ENCODE measurements at regions not wholly inside any gene's neighbourhood (a gene's known extent, or its start where the extent isn't known, plus 50 kb on each side); places are given as distances from the start of the nearest gene placed in this dataset.
A peak's percentile ranks its signal among the peaks of the same experiment; 100 is the strongest.

- DNase-seq (ENCODE audit: low read depth in 4 of 4, low spot score in 3 of 4), result no peak
Measured at GRCh38 chr17:17398188-17398942, 78.4 kb upstream of the MED9 start.

- DNase-seq (ENCODE audit: low read depth in 4 of 4, low spot score in 3 of 4), result no peak
Measured at GRCh38 chr17:17398943-17399926, 77.6 kb upstream of the MED9 start.

- DNase-seq (ENCODE audit: low read depth in 4 of 4, low spot score in 3 of 4), result no peak
Measured at GRCh38 chr17:17400070-17400469, 76.7 kb upstream of the MED9 start.

GRCh38 chr17:17400566-17401184 lies 76.1 kb upstream of the MED9 start:
- no peak for DNase-seq (ENCODE audit: low read depth in 4 of 4, low spot score in 3 of 4)

GRCh38 chr17:17401271-17401781 lies 75.5 kb upstream of the MED9 start:
- DNase-seq (ENCODE audit: low read depth in 4 of 4, low spot score in 3 of 4), result no peak

GRCh38 chr17:17402558-17402957 lies 74.2 kb upstream of the MED9 start:
- DNase-seq (ENCODE audit: low read depth in 4 of 4, low spot score in 3 of 4), result no peak

GRCh38 chr17:17403065-17403464 lies 73.7 kb upstream of the MED9 start:
- DNase-seq (ENCODE audit: low read depth in 4 of 4, low spot score in 3 of 4), result no peak

- DNase-seq (ENCODE audit: low read depth in 4 of 4, low spot score in 3 of 4), result peak in 1 of 4 donors; percentile 4
Measured at GRCh38 chr17:17403899-17404576, 72.8 kb upstream of the MED9 start.

- DNase-seq (ENCODE audit: low read depth in 4 of 4, low spot score in 3 of 4), result no peak
Measured at GRCh38 chr17:17405673-17406072, 71.1 kb upstream of the MED9 start.

- DNase-seq (ENCODE audit: low read depth in 4 of 4, low spot score in 3 of 4), result no peak
Measured at GRCh38 chr17:17406225-17406624, 70.6 kb upstream of the MED9 start.

GRCh38 chr17:17408236-17408794 lies 68.5 kb upstream of the MED9 start:
- no peak for DNase-seq (ENCODE audit: low read depth in 4 of 4, low spot score in 3 of 4)

- no peak for DNase-seq (ENCODE audit: low read depth in 4 of 4, low spot score in 3 of 4)
Measured at GRCh38 chr17:17410357-17410756, 66.4 kb upstream of the MED9 start.

GRCh38 chr17:17411692-17412091 lies 65.1 kb upstream of the MED9 start:
- DNase-seq (ENCODE audit: low read depth in 4 of 4, low spot score in 3 of 4), result no peak

- DNase-seq (ENCODE audit: low read depth in 4 of 4, low spot score in 3 of 4), result no peak
Measured at GRCh38 chr17:17412326-17412725, 64.5 kb upstream of the MED9 start.

- DNase-seq (ENCODE audit: low read depth in 4 of 4, low spot score in 3 of 4), result no peak
Measured at GRCh38 chr17:17413215-17413792, 63.5 kb upstream of the MED9 start.

- DNase-seq (ENCODE audit: low read depth in 4 of 4, low spot score in 3 of 4), result no peak
Measured at GRCh38 chr17:17413821-17414220, 63.0 kb upstream of the MED9 start.

- no peak for DNase-seq (ENCODE audit: low read depth in 4 of 4, low spot score in 3 of 4)
Measured at GRCh38 chr17:17414341-17414805, 62.4 kb upstream of the MED9 start.

- no peak for DNase-seq (ENCODE audit: low read depth in 4 of 4, low spot score in 3 of 4)
Measured at GRCh38 chr17:17415006-17415405, 61.8 kb upstream of the MED9 start.

- no peak for DNase-seq (ENCODE audit: low read depth in 4 of 4, low spot score in 3 of 4)
Measured at GRCh38 chr17:17416007-17416399, 60.8 kb upstream of the MED9 start.

All from left renal pelvis (tissue), 4 donors.